ENCODE measurements at regions not wholly inside any gene's neighbourhood (a gene's known extent, or its start where the extent isn't known, plus 50 kb on each side); places are given as distances from the start of the nearest gene placed in this dataset.

DNA sequence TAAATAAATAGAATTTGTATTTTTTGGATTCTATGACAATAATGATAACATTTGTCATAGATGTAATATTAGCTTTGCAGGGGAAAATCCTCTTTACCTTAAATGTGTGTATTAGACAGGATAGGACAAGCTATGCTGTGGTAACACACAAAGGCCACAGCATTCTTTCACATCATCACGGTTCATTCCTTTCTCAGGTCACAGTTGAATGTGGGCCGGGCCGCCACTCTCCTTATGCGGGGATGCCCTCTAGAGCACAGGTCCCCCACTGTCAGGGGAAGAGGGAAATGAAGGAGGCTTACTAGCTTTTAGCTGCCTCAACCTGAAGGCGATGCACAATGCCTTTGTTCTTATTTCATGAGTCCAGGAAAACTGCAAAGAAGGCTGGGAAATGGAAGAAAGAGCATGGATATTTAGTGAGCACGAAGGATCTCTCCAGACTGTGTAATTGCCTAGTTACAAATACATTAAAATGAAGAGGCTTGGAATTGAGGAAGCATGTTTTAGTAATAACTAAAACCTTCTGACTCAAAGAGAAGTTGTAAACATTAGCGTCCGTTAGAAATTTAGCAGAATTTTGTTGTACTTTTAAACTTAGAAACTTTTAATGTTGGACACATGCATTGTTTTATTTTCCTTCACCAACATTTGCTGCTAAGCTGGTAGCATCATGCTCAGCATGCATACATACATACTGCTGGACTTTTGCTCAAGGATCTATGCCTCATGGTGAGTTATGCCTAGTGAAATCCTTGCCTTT lies 248.9 kb upstream of the FOXQ1 start:
- Mint-ChIP-seq H3K9me3 (no peaks in the 10 kb centered on the region), H3K27me3 (ENCODE audit: low read depth) (peaks cover 6% of the 10 kb centered on the region), H3K36me3 (ENCODE audit: low read depth) (no peaks in the 10 kb centered on the region), H3K4me1 (no peaks in the 10 kb centered on the region), H3K27ac (ENCODE audit: unreplicated experiment) (no peak overlapping the region), H3K4me3 (no peak overlapping the region)
- DNase-seq (ENCODE audit: low read depth, low spot score) = no peak
- TF ChIP-seq, protein P1, sequence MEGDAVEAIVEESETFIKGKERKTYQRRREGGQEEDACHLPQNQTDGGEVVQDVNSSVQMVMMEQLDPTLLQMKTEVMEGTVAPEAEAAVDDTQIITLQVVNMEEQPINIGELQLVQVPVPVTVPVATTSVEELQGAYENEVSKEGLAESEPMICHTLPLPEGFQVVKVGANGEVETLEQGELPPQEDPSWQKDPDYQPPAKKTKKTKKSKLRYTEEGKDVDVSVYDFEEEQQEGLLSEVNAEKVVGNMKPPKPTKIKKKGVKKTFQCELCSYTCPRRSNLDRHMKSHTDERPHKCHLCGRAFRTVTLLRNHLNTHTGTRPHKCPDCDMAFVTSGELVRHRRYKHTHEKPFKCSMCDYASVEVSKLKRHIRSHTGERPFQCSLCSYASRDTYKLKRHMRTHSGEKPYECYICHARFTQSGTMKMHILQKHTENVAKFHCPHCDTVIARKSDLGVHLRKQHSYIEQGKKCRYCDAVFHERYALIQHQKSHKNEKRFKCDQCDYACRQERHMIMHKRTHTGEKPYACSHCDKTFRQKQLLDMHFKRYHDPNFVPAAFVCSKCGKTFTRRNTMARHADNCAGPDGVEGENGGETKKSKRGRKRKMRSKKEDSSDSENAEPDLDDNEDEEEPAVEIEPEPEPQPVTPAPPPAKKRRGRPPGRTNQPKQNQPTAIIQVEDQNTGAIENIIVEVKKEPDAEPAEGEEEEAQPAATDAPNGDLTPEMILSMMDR (conservative IDR thresholded peaks at IDR 0.05) = no peak

DNA sequence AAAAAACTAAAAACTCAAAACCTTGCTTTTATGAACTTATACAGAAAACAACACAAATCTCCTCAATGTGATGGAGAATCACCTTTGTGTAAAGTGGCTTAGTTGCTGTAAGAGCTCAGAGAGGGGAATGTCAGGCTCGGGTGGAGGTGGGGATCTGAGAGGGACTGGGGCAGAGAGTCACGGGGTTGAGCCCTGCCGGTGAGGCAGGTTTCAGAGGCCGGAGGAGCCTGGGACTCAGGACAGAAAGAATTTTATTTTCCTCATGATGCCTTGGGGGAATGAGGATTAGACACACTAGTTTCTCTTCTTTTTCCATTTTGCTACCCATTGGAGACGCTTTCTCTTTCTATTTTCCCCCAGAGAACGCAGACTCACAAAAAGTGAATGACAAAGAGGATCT lies 252.3 kb upstream of the FOXQ1 start:
- TF ChIP-seq, protein P1 (conservative IDR thresholded peaks at IDR 0.05) = no peak
- H3K36me3 Mint-ChIP-seq (ENCODE audit: low read depth) = no peaks in the 10 kb centered on the region
- peaks cover 10% of the 10 kb centered on the region for H3K27me3 Mint-ChIP-seq (ENCODE audit: low read depth)
- H3K9me3 Mint-ChIP-seq = no peaks in the 10 kb centered on the region
- no peak overlapping the region for H3K27ac Mint-ChIP-seq (ENCODE audit: unreplicated experiment)
- no peak overlapping the region for H3K4me3 Mint-ChIP-seq
- DNase-seq (ENCODE audit: low read depth, low spot score) = no peak
- peaks cover 7% of the 10 kb centered on the region for H3K4me1 Mint-ChIP-seq

DNA sequence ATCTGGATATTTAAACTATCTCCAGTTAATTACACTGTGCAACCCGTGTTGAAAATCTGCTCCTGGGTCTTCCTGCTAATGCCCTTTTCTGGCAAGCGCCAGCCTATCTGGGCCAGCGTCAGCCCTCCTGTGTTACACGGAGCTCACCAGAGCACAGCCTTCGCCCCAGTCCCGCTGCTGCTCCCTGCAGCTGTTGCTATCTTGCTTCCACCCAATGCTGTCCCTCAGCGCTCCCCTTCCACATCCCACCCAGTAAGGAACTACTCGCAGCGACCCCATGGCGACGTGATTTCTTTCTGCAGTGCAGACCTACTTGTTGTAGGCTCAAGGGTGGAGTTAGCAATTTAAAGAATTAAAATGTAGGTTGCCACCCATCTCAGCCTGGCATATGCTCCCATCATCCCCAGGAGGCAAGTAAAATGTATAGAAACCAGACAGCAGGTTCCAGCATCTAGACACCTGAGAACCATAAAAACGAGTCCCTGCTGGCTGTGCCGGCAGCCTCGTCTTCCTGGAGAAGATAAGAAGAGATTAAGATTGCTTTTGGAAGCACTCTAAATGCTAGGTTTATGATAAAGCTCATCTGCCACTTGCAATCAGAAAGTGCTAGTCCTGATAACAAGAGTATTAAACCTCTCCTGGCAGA lies 254.3 kb upstream of the FOXQ1 start:
- Mint-ChIP-seq H3K27me3 (ENCODE audit: low read depth) (peaks cover 10% of the 10 kb centered on the region), H3K27ac (ENCODE audit: unreplicated experiment) (no peak overlapping the region), H3K4me3 (no peak overlapping the region), H3K9me3 (no peaks in the 10 kb centered on the region), H3K36me3 (ENCODE audit: low read depth) (no peaks in the 10 kb centered on the region), H3K4me1 (peaks cover 7% of the 10 kb centered on the region)
- TF ChIP-seq, protein P1 (conservative IDR thresholded peaks at IDR 0.05) = no peak
- no peak for DNase-seq (ENCODE audit: low read depth, low spot score)

DNA sequence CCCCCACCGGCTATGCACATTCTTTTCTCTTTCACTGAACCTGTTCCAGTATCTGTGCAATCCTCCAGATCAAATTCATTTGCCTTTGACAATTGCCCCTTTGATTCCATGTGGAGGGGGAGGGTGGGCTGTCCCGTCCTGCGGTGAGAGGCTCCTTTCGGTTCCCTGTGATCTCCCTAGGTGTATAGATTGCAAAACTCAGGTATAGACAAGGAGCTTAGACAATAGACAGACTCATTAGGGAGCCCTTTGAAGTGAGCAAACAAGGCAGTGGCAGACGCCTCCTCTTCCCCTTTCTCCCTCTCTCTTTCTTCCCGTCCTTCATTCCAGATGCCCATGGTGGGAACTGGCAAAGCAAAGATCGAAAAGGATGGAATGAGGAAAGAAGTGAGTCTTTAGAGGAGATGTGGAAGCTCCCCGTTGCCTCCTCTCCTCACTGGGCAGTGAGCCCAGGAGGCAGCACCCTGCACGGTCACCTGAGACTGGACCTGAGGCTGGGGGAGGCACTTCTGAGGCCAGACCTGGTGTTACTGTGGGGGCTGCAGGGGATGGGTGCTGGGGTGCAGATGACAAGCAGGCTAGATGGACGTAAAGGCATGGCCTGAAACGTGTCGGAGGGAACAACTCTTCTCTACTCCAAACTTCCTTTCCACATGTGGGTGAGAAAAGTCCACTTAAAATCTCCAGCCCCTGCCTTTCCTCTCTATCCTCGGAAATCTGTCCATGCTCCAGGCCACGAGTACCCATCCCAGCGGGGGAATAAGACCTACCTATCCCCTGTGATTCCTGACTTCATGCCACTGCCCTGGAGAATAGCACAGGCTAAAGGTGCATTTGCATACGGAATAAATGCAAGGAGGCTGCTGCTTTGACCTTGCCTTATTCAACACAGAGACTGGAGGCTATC lies 256.6 kb upstream of the FOXQ1 start:
- TF ChIP-seq, protein P1 (conservative IDR thresholded peaks at IDR 0.05) = no peak
- Mint-ChIP-seq H3K27ac (ENCODE audit: unreplicated experiment) (no peak overlapping the region), H3K9me3 (no peaks in the 10 kb centered on the region), H3K27me3 (ENCODE audit: low read depth) (peaks cover 8% of the 10 kb centered on the region), H3K4me3 (no peak overlapping the region), H3K36me3 (ENCODE audit: low read depth) (no peaks in the 10 kb centered on the region), H3K4me1 (peaks cover 7% of the 10 kb centered on the region)
- DNase-seq (ENCODE audit: low read depth, low spot score) = no peak

DNA sequence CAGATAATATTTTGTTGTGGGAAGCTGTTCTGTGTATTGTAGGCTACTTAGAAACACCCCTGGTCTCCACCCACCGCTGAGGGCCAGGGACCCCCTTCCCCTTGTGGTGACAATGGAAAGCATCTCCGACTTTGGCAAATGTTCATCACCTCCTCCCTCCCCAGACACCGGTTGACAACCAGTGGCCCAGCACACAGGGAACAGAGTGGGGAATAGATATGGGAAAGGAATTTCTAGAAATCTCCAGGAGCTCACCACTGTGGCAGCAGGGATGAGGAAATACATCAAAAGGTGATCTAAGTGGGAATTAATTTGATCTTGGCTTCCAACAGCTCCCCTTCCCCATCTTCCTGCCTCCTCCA lies 257.3 kb upstream of the FOXQ1 start:
- no peak overlapping the region for H3K4me3 Mint-ChIP-seq
- DNase-seq (ENCODE audit: low read depth, low spot score) = no peak
- no peaks in the 10 kb centered on the region for H3K36me3 Mint-ChIP-seq (ENCODE audit: low read depth)
- H3K27ac Mint-ChIP-seq (ENCODE audit: unreplicated experiment) = no peak overlapping the region
- peaks cover 7% of the 10 kb centered on the region for H3K4me1 Mint-ChIP-seq
- peaks cover 7% of the 10 kb centered on the region for H3K27me3 Mint-ChIP-seq (ENCODE audit: low read depth)
- TF ChIP-seq, protein P1 (conservative IDR thresholded peaks at IDR 0.05) = no peak
- H3K9me3 Mint-ChIP-seq = no peaks in the 10 kb centered on the region
